ENCODE measurements at regions not wholly inside any gene's neighbourhood (a gene's known extent, or its start where the extent isn't known, plus 50 kb on each side); places are given as distances from the start of the nearest gene placed in this dataset.
"Not testable (repeated sequence)": the region's sequence is repeated elsewhere in the genome, so short reads cannot be mapped to it uniquely, and the experiment has no call there.

DNA sequence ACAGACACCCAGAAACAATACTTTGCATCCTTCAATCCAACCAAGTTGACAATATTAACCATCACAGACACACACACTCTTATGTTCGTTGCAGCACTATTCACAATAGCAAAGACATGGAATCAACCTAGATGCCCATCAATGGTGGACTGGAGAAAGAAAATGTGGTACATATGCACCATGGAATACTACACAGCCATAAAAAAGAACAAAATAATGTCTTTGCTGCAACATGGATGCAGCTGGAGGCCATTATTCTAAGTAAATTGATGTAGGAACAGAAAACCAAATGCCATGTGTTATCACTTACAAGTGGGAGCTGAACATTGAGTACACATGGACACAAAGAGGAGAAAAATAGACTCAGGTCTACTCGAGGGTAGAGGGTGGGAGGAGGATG is 102.2 kb upstream of the KRAS start:
- DNase-seq; H3K4me3 ChIP-seq (ENCODE audit: low read length in 2 of 2); H3K27ac ChIP-seq (ENCODE audit: low read depth in 1 of 2, low read length in 2 of 2); intact Hi-C loops (cut with DNase I); H3K27me3 ChIP-seq (ENCODE audit: control insufficient read depth in 1 of 2, insufficient read depth in 2 of 2, low read length in 1 of 2); H3K9me3 ChIP-seq (ENCODE audit: control insufficient read depth, low read length); H3K4me1 ChIP-seq (ENCODE audit: control insufficient read depth in 1 of 2, insufficient read depth in 2 of 2, low read length in 2 of 2); H3K36me3 ChIP-seq (ENCODE audit: control insufficient read depth in 1 of 2, insufficient read depth in 2 of 2, low read length in 1 of 2); ATAC-seq (ENCODE audit: low FRiP score): not testable (repeated sequence)
- 84 to 92% methylated on average over 2 of the region's 2 CpGs for WGBS, 2 donors

DNA sequence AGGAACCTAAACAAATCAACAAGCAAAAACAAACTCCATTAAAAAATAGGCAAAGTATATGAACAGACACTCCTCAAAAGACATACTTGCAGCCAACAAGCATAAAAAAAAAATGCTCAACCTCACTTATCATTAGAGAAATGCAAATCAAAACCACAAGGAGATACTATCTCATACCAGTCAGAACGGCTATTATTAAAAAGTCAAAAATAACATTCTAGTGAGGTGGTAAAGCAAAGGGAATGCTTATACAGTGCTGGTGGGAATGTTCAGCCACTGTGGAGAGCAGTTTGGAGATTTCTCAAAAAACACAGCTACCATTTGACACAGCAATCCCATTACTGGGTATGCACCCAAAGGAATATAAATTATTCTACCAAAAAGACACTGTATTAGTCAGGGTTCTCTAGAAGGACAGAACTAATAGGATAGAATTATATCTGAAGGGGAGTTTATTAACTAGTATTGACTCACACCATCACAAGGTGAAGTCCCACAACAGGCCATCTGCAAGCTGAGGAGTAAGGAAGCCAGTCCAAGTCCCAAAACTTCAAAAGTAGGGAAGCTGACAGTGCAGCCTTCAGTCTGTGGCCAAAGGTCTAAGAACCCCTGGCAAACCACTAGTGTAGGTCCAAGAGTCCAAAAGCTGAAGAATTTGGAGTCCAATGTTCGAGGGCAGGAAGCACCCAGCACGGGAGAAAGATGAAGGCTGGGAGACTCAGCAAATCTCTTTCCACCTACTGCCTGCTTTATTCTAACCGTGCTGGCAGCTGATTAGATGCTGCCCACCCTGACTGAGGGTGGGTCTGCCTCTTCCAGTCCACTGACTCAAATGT is 101.6 kb upstream of the KRAS start:
- no peaks in the 10 kb centered on the region for H3K27me3 ChIP-seq (ENCODE audit: control insufficient read depth in 1 of 2, insufficient read depth in 2 of 2, low read length in 1 of 2)
- intact Hi-C loops (cut with DNase I), result no loop called here
- WGBS, 2 donors, result 61 to 71% methylated on average over 4 of the region's 4 CpGs
- H3K27ac ChIP-seq (ENCODE audit: low read depth in 1 of 2, low read length in 2 of 2), result no peak overlapping the region
- H3K9me3 ChIP-seq (ENCODE audit: control insufficient read depth, low read length), result no peaks in the 10 kb centered on the region
- ATAC-seq (ENCODE audit: low FRiP score) (no peak), DNase-seq (no peak)
- H3K36me3 ChIP-seq (ENCODE audit: control insufficient read depth in 1 of 2, insufficient read depth in 2 of 2, low read length in 1 of 2), result no peaks in the 10 kb centered on the region
- H3K4me1 ChIP-seq (ENCODE audit: control insufficient read depth in 1 of 2, insufficient read depth in 2 of 2, low read length in 2 of 2), result no peaks in the 10 kb centered on the region
- no peak overlapping the region for H3K4me3 ChIP-seq (ENCODE audit: low read length in 2 of 2)

DNA sequence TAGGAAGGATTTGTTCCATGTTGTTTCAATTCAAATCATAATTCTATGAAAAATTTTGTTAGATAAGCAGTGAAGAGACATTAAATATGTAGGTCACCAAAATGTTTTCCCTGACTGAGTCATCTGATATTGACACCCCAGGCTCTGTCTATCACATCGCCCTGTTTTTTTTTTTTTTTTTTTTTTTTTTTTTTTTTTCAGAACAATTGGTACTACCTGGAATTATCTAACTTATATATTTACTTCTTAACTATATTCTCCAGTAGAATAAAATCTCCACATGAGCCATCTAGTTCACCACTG is 97.8 kb upstream of the KRAS start:
- no peaks in the 10 kb centered on the region for H3K9me3 ChIP-seq (ENCODE audit: control insufficient read depth, low read length)
- no peak overlapping the region for H3K27ac ChIP-seq (ENCODE audit: low read depth in 1 of 2, low read length in 2 of 2)
- no peak overlapping the region for H3K4me3 ChIP-seq (ENCODE audit: low read length in 2 of 2)
- WGBS, 2 donors, result 85 to 93% methylated on average over 1 of the region's 1 CpG
- no peak for DNase-seq
- no peaks in the 10 kb centered on the region for H3K4me1 ChIP-seq (ENCODE audit: control insufficient read depth in 1 of 2, insufficient read depth in 2 of 2, low read length in 2 of 2)
- intact Hi-C loops (cut with DNase I), result no loop called here
- ATAC-seq (ENCODE audit: low FRiP score), result no peak
- no peaks in the 10 kb centered on the region for H3K27me3 ChIP-seq (ENCODE audit: control insufficient read depth in 1 of 2, insufficient read depth in 2 of 2, low read length in 1 of 2)
- H3K36me3 ChIP-seq (ENCODE audit: control insufficient read depth in 1 of 2, insufficient read depth in 2 of 2, low read length in 1 of 2), result no peaks in the 10 kb centered on the region

DNA sequence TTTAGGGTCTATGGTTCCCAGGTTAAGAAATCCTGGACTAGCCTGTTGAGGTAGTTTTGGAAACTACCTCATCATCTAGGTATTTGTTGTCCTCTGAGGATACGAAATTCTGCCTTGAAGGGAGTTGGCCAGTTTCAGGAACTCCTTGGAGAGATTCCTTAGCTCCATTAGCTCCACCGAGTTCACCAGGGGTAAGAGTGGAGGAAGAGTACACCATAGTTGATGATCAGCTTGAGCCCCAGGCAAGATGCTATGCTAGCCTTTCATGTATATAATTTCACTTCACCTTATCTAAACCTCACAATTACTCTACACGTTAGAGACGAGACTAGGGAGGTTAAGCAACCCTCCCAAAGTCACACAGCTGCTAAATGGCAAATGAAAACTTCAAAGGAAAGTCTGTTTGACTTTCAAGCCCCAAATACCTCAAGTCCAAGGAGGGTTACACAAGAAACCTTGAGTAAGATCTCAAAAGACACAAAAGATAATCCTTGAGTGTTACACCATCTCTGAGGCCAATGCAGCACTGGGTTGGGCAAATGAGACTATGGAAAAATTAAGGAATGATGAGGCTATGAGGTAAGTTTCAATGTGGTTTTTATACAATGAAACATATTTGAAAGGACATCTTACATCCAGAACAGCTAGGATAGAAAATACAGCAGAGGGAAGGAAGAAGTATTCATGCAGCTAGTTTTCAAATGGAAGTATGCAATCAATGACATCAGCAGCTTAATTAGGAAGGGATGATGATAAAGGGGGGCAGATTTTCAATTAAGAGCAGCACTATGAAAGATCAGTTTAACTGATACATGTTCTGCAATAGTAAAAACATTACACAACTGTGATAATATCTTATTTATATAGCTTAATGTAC is 97.2 kb upstream of the KRAS start:
- no peaks in the 10 kb centered on the region for H3K4me1 ChIP-seq (ENCODE audit: control insufficient read depth in 1 of 2, insufficient read depth in 2 of 2, low read length in 2 of 2)
- no peak overlapping the region for H3K4me3 ChIP-seq (ENCODE audit: low read length in 2 of 2)
- ATAC-seq (ENCODE audit: low FRiP score), result no peak
- no peaks in the 10 kb centered on the region for H3K27me3 ChIP-seq (ENCODE audit: control insufficient read depth in 1 of 2, insufficient read depth in 2 of 2, low read length in 1 of 2)
- no peak for DNase-seq
- intact Hi-C loops (cut with DNase I), result no loop called here
- no peak overlapping the region for H3K27ac ChIP-seq (ENCODE audit: low read depth in 1 of 2, low read length in 2 of 2)
- H3K36me3 ChIP-seq (ENCODE audit: control insufficient read depth in 1 of 2, insufficient read depth in 2 of 2, low read length in 1 of 2), result no peaks in the 10 kb centered on the region
- WGBS, 2 donors, result 40 to 42% methylated on average over 4 of the region's 4 CpGs
- H3K9me3 ChIP-seq (ENCODE audit: control insufficient read depth, low read length), result no peaks in the 10 kb centered on the region

DNA sequence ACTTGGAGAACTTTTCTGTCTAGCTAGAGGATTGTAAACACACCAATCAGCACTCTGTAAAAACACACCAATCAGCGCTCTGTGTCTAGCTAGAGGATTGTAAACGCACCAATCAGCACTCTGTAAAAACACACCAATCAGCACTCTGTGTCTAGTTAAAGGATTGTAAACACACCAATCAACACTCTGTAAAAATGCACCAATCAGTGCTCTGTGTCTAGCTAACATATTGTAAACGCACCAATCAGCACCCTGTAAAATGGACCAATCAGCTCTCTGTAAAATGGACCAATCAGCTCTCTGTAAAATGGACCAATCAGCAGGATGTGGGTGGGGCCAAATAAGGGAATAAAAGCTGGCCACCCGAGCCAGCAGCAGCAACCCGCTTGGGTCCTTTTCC is 91.1 kb upstream of the KRAS start:
- H3K27me3 ChIP-seq (ENCODE audit: control insufficient read depth in 1 of 2, insufficient read depth in 2 of 2, low read length in 1 of 2); H3K36me3 ChIP-seq (ENCODE audit: control insufficient read depth in 1 of 2, insufficient read depth in 2 of 2, low read length in 1 of 2); H3K27ac ChIP-seq (ENCODE audit: low read depth in 1 of 2, low read length in 2 of 2); H3K4me3 ChIP-seq (ENCODE audit: low read length in 2 of 2); ATAC-seq (ENCODE audit: low FRiP score); DNase-seq; H3K4me1 ChIP-seq (ENCODE audit: control insufficient read depth in 1 of 2, insufficient read depth in 2 of 2, low read length in 2 of 2); H3K9me3 ChIP-seq (ENCODE audit: control insufficient read depth, low read length); intact Hi-C loops (cut with DNase I): not testable (repeated sequence)
- WGBS, 2 donors, result 86 to 95% methylated on average over 5 of the region's 5 CpGs

DNA sequence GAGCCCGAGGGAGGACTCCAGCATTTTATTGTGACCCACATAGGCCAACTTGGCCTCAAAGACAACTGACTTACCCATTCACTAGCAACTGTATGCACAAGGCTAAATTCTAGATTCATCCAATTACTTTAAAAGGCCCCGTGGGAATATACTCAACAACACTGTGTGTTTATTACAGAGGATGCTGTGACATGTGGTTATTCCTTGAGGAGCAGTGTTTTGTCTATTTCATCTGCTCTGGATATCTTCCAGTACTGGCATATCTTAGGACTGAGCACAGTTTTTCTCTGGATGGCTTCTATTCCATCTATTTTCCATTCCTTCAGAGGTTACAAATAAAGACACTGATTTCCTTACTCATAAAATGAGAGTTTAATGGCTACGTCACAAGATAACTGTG is 87.2 kb upstream of the KRAS start:
- Histone ChIP-seq H3K27me3 (ENCODE audit: control insufficient read depth in 1 of 2, insufficient read depth in 2 of 2, low read length in 1 of 2) (no peaks in the 10 kb centered on the region), H3K4me3 (ENCODE audit: low read length in 2 of 2) (no peak overlapping the region), H3K9me3 (ENCODE audit: control insufficient read depth, low read length) (no peaks in the 10 kb centered on the region), H3K4me1 (ENCODE audit: control insufficient read depth in 1 of 2, insufficient read depth in 2 of 2, low read length in 2 of 2) (no peaks in the 10 kb centered on the region), H3K27ac (ENCODE audit: low read depth in 1 of 2, low read length in 2 of 2) (no peak overlapping the region), H3K36me3 (ENCODE audit: control insufficient read depth in 1 of 2, insufficient read depth in 2 of 2, low read length in 1 of 2) (no peaks in the 10 kb centered on the region)
- WGBS, 2 donors, result 93 to 96% methylated on average over 3 of the region's 3 CpGs
- ATAC-seq (ENCODE audit: low FRiP score) (no peak), DNase-seq (no peak)
- intact Hi-C loops (cut with DNase I), result no loop called here

DNA sequence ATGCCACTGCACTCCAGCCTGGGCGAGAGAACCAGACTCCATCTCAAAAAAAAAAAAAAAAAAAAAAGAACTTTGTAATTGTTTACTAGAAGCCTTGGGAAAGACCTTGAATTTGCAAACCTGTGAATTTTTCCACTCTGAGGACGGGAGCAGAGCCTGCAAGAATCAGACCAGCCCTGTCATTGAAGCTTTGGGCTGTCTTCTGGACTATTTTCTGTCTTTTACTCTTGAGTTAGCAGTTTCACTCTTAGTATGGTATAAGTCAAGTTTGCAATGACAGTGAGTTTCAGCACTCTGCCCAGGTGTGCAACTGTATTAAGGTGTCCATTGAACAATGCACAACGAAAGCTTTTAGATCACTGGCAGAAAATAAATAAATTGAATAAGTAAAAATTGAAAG is 81.4 kb upstream of the KRAS start:
- WGBS, 2 donors, result 81 to 88% methylated on average over 3 of the region's 3 CpGs
- Histone ChIP-seq H3K36me3 (ENCODE audit: control insufficient read depth in 1 of 2, insufficient read depth in 2 of 2, low read length in 1 of 2) (no peaks in the 10 kb centered on the region), H3K9me3 (ENCODE audit: control insufficient read depth, low read length) (no peaks in the 10 kb centered on the region), H3K27me3 (ENCODE audit: control insufficient read depth in 1 of 2, insufficient read depth in 2 of 2, low read length in 1 of 2) (no peaks in the 10 kb centered on the region), H3K27ac (ENCODE audit: low read depth in 1 of 2, low read length in 2 of 2) (no peak overlapping the region), H3K4me3 (ENCODE audit: low read length in 2 of 2) (no peak overlapping the region), H3K4me1 (ENCODE audit: control insufficient read depth in 1 of 2, insufficient read depth in 2 of 2, low read length in 2 of 2) (no peaks in the 10 kb centered on the region)
- intact Hi-C loops (cut with DNase I), result loop anchor here (5.0 kb wide), 1 partner anchor 80 kb away; the partner anchor contains the start of gene KRAS (in 2 of the 2)
- DNase-seq, result no peak
- ATAC-seq (ENCODE audit: low FRiP score), result no peak

DNA sequence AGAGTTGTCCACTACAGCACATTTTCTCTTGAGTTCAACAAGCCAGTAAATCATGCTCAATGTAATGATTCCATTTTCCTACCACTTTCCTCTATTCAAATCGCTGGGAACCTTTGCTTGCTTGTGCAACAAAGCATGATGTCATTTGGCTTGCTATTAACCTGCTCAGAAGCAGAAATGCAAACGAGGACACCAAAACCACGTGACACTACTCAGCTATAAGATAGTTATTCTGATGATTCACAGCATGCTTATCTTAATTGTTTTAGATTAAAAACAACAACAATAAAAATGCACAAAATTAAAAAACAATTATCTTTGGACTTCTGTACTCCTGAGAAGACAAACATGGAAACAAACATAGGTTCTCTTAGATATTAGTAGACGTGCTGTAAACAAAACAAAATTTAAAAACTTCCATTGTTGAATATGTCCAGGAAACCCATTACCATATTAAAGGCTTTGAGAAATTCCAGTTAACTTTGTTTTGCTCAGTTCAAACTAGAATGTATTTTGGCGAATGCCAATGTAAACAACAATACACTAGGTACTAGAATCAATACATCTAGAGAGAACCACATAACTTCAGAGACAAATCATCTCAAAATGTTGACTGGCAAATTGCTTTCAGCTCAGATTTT is 77.5 kb upstream of the KRAS start:
- Histone ChIP-seq H3K36me3 (ENCODE audit: control insufficient read depth in 1 of 2, insufficient read depth in 2 of 2, low read length in 1 of 2) (no peaks in the 10 kb centered on the region), H3K4me3 (ENCODE audit: low read length in 2 of 2) (no peak overlapping the region), H3K27ac (ENCODE audit: low read depth in 1 of 2, low read length in 2 of 2) (no peak overlapping the region), H3K9me3 (ENCODE audit: control insufficient read depth, low read length) (no peaks in the 10 kb centered on the region), H3K4me1 (ENCODE audit: control insufficient read depth in 1 of 2, insufficient read depth in 2 of 2, low read length in 2 of 2) (peaks cover 0 to 3% of the 10 kb centered on the region in 2 donors), H3K27me3 (ENCODE audit: control insufficient read depth in 1 of 2, insufficient read depth in 2 of 2, low read length in 1 of 2) (no peaks in the 10 kb centered on the region)
- intact Hi-C loops (cut with DNase I), result no loop called here
- ATAC-seq (ENCODE audit: low FRiP score) (no peak), DNase-seq (no peak)
- WGBS, 2 donors, result 59 to 63% methylated on average over 5 of the region's 5 CpGs

Measured in aorta (tissue), 5 donors.